ENCODE measurements at regions not wholly inside any gene's neighbourhood (a gene's known extent, or its start where the extent isn't known, plus 50 kb on each side); places are given as distances from the start of the nearest gene placed in this dataset.

DNA sequence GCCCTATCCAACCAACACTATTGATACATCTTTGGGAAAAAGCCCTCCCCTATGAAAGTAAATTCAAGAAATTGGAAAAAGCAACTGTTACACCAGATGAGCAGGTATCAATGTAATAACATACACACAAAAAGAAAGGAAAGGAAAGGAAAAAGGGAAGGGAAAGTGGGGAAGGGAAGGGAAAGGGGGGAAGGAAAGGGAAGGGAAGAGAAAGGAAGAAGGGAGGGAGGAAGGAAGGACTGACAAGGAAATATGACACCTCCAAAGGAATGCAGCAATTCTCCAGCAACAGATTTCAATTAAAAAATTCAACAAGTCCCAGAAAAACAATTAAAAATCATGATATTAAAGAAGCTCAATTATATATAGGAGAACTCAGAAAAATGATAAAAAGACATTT is 176.9 kb upstream of the OPRM1 start:
- Histone ChIP-seq H3K27ac (ENCODE audit: extremely low read length, insufficient read depth, low read length) (no peak overlapping the region), H3K9ac (ENCODE audit: insufficient read depth, low read depth, low read length) (no peak overlapping the region), H3K9me3 (ENCODE audit: low read length) (0 out of 2 replicates have a peak, but pooled peaks cover 5% of the 10 kb centered on the region), H3K4me3 (replicated peaks in 1 of 3; ENCODE audit: insufficient read depth in 1 of 3, low read depth in 2 of 3, low read length in 3 of 3) (no peak overlapping the region), H2AFZ (ENCODE audit: low read length) (no peak overlapping the region), H4K20me1 (ENCODE audit: insufficient read depth, low read length) (no peaks in the 10 kb centered on the region), H3K36me3 (replicated peaks in 1 of 2; ENCODE audit: control insufficient read depth in 1 of 2, insufficient read depth in 2 of 2, low read length in 2 of 2) (no peaks in the 10 kb centered on the region), H3K4me2 (ENCODE audit: low read depth, low read length) (no peak overlapping the region), H3K27me3 (ENCODE audit: control insufficient read depth in 1 of 2, insufficient read depth in 2 of 2, low read length in 2 of 2) (no peaks in the 10 kb centered on the region), H3K4me1 (ENCODE audit: insufficient read depth, low read length) (no peaks in the 10 kb centered on the region), H3K79me2 (ENCODE audit: insufficient read depth, low read length) (no peaks in the 10 kb centered on the region)
- TF ChIP-seq, protein P1, sequence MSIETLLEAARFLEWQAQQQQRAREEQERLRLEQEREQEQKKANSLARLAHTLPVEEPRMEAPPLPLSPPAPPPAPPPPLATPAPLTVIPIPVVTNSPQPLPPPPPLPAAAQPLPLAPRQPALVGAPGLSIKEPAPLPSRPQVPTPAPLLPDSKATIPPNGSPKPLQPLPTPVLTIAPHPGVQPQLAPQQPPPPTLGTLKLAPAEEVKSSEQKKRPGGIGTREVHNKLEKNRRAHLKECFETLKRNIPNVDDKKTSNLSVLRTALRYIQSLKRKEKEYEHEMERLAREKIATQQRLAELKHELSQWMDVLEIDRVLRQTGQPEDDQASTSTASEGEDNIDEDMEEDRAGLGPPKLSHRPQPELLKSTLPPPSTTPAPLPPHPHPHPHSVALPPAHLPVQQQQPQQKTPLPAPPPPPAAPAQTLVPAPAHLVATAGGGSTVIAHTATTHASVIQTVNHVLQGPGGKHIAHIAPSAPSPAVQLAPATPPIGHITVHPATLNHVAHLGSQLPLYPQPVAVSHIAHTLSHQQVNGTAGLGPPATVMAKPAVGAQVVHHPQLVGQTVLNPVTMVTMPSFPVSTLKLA (IDR thresholded peaks at IDR 0.05) = no peak
- TF ChIP-seq HNRNPK (IDR thresholded peaks at IDR 0.05; ENCODE audit: low read depth, low read length, poor library complexity, severe bottlenecking) (peak; percentile 71), ZNF260 (CRISPR knock-in tag; IDR thresholded peaks at IDR 0.05; ENCODE audit: borderline replicate concordance, low read depth) (no peak)
- FAIRE-seq (no peak), ATAC-seq (no peak), DNase-seq (ENCODE audit: low spot score) (no peak)
- in situ Hi-C loops (cut with HindIII; ENCODE audit: extremely low pct_ligation_motif_present, low pct_unique_long_range_greater_than_20kb) (no loop called here), intact Hi-C loops (cut with micrococcal nuclease; ENCODE audit: unreplicated experiment) (no loop called here)
- CTCF ChIA-PET (ENCODE audit: low intra/inter-chr PET ratio, low total read pairs) = no interaction called here
- no TSS peak for BruUV-seq (replicated peaks)
- POLR2A ChIA-PET = no interaction called here

DNA sequence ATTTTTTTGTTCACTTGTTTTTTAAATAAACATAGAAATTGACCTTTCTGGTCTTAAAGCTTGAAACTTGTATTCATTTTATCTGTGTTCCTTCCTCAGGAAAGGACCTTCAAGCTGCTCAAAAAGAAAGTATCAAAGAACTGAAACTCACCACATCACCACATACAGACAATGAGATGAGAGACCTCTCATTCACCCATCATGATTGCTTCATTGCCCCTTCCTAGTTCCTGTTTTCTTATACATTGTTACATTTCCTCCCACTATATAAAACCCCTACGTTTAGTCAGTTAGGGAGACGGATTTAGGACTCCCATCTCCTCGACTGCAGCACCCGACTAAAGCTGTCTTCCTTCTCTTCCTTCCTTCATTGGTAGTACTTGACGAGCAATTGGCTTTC is 180.5 kb upstream of the OPRM1 start:
- ChIA-PET POLR2A (no interaction called here), CTCF (ENCODE audit: low intra/inter-chr PET ratio, low total read pairs) (no interaction called here)
- in situ Hi-C loops (cut with HindIII; ENCODE audit: extremely low pct_ligation_motif_present, low pct_unique_long_range_greater_than_20kb) = no loop called here
- no peak overlapping the region for H3K4me2 ChIP-seq (ENCODE audit: low read depth, low read length)
- 0 out of 2 replicates have a peak, but pooled peaks cover 5% of the 10 kb centered on the region for H3K9me3 ChIP-seq (ENCODE audit: low read length)
- H3K4me3 ChIP-seq (replicated peaks in 1 of 3; ENCODE audit: insufficient read depth in 1 of 3, low read depth in 2 of 3, low read length in 3 of 3) = no peak overlapping the region
- intact Hi-C loops (cut with micrococcal nuclease; ENCODE audit: unreplicated experiment) = no loop called here
- H3K27me3 ChIP-seq (ENCODE audit: control insufficient read depth in 1 of 2, insufficient read depth in 2 of 2, low read length in 2 of 2) = no peaks in the 10 kb centered on the region
- no peaks in the 10 kb centered on the region for H4K20me1 ChIP-seq (ENCODE audit: insufficient read depth, low read length)
- no peak overlapping the region for H3K9ac ChIP-seq (ENCODE audit: insufficient read depth, low read depth, low read length)
- H3K27ac ChIP-seq (ENCODE audit: extremely low read length, insufficient read depth, low read length) = no peak overlapping the region
- no peak for ATAC-seq
- no peaks in the 10 kb centered on the region for H3K79me2 ChIP-seq (ENCODE audit: insufficient read depth, low read length)
- FAIRE-seq = no peak
- H3K36me3 ChIP-seq (replicated peaks in 1 of 2; ENCODE audit: control insufficient read depth in 1 of 2, insufficient read depth in 2 of 2, low read length in 2 of 2) = no peaks in the 10 kb centered on the region
- no peak overlapping the region for H2AFZ ChIP-seq (ENCODE audit: low read length)
- WGBS (ENCODE audit: low lambda C conversion rate) = 2% methylated on average over 5 of the region's 5 CpGs
- no peak for DNase-seq (ENCODE audit: low spot score)
- no peaks in the 10 kb centered on the region for H3K4me1 ChIP-seq (ENCODE audit: insufficient read depth, low read length)
- BruUV-seq (replicated peaks) = no TSS peak
- no peak for TF ChIP-seq SRSF4 (IDR thresholded peaks at IDR 0.05; ENCODE audit: low read depth, low read length, poor library complexity, severe bottlenecking)
- no peak for TF ChIP-seq SIX4 (CRISPR knock-in tag; IDR thresholded peaks at IDR 0.05)
- TF ChIP-seq REXO4 (CRISPR knock-in tag; IDR thresholded peaks at IDR 0.05; ENCODE audit: borderline replicate concordance) = no peak
- no peak for TF ChIP-seq TOPORS (CRISPR knock-in tag; IDR thresholded peaks at IDR 0.05)
- TF ChIP-seq, protein P2, sequence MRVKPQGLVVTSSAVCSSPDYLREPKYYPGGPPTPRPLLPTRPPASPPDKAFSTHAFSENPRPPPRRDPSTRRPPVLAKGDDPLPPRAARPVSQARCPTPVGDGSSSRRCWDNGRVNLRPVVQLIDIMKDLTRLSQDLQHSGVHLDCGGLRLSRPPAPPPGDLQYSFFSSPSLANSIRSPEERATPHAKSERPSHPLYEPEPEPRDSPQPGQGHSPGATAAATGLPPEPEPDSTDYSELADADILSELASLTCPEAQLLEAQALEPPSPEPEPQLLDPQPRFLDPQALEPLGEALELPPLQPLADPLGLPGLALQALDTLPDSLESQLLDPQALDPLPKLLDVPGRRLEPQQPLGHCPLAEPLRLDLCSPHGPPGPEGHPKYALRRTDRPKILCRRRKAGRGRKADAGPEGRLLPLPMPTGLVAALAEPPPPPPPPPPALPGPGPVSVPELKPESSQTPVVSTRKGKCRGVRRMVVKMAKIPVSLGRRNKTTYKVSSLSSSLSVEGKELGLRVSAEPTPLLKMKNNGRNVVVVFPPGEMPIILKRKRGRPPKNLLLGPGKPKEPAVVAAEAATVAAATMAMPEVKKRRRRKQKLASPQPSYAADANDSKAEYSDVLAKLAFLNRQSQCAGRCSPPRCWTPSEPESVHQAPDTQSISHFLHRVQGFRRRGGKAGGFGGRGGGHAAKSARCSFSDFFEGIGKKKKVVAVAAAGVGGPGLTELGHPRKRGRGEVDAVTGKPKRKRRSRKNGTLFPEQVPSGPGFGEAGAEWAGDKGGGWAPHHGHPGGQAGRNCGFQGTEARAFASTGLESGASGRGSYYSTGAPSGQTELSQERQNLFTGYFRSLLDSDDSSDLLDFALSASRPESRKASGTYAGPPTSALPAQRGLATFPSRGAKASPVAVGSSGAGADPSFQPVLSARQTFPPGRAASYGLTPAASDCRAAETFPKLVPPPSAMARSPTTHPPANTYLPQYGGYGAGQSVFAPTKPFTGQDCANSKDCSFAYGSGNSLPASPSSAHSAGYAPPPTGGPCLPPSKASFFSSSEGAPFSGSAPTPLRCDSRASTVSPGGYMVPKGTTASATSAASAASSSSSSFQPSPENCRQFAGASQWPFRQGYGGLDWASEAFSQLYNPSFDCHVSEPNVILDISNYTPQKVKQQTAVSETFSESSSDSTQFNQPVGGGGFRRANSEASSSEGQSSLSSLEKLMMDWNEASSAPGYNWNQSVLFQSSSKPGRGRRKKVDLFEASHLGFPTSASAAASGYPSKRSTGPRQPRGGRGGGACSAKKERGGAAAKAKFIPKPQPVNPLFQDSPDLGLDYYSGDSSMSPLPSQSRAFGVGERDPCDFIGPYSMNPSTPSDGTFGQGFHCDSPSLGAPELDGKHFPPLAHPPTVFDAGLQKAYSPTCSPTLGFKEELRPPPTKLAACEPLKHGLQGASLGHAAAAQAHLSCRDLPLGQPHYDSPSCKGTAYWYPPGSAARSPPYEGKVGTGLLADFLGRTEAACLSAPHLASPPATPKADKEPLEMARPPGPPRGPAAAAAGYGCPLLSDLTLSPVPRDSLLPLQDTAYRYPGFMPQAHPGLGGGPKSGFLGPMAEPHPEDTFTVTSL (CRISPR knock-in tag; IDR thresholded peaks at IDR 0.05; ENCODE audit: borderline replicate concordance) = no peak
- no peak for TF ChIP-seq NR2F6 (IDR thresholded peaks at IDR 0.05)
- TF ChIP-seq NR2F6 (CRISPR knock-in tag; IDR thresholded peaks at IDR 0.05) = no peak
